SU-DHL-6 (cell line): ENCODE measurements at regions not wholly inside any gene's neighbourhood (a gene's known extent, or its start where the extent isn't known, plus 50 kb on each side); places are given as distances from the start of the nearest gene placed in this dataset.

ENCODE experiments used
- H2AFZ ChIP-seq: fragments of 200-600 bp; sonication (generic); 2 replicates; pipeline ENCODE4 v1.6.1; 2014; ENCODE audit warnings: low read depth, mild to moderate bottlenecking, moderate library complexity, mixed read lengths, antibody characterized with exemption, low read length; ENCODE audit not compliant: severe bottlenecking
- H3F3A ChIP-seq: fragments of 200-600 bp; shearing (Covaris generic); 2 replicates; pipeline ENCODE4 v1.6.0; 2016; ENCODE audit warnings: antibody characterized with exemption, mild to moderate bottlenecking; ENCODE audit not compliant: insufficient read depth
- H3K27ac ChIP-seq: fragments of 200-600 bp; sonication (generic); 2 replicates; pipeline ENCODE4 v1.5.1; 2016; ENCODE audit warnings: low read depth, mild to moderate bottlenecking, low read length, moderate library complexity, mixed read lengths
- H3K27me3 ChIP-seq: fragments of 200-600 bp; sonication (generic), shearing (Covaris generic); 2 replicates; pipeline ENCODE4 v1.6.0; 2014; ENCODE audit warnings: mild to moderate bottlenecking, low read length
- H3K36me3 ChIP-seq: fragments of 200-600 bp; sonication (generic); 2 replicates; pipeline ENCODE4 v1.6.1; 2014; ENCODE audit warnings: mild to moderate bottlenecking, low read length, mixed read lengths
- H3K4me2 ChIP-seq: fragments of 300-600, 200-600 bp; shearing (Covaris generic), sonication (generic); 2 replicates; pipeline ENCODE4 v1.6.0; 2014; ENCODE audit warnings: low read length, low read depth, mild to moderate bottlenecking; ENCODE audit not compliant: poor library complexity, severe bottlenecking
- H3K4me3 ChIP-seq: fragments of 200-600 bp; sonication (generic); 2 replicates; pipeline ENCODE4 v1.5.1; 2014; ENCODE audit warnings: antibody characterized with exemption, low read length, mild to moderate bottlenecking, mixed read lengths; ENCODE audit not compliant: insufficient read depth, poor library complexity, severe bottlenecking
- H3K79me2 ChIP-seq: fragments of 200-600 bp; sonication (generic); 2 replicates; pipeline ENCODE4 v1.6.1; 2014; ENCODE audit warnings: mild to moderate bottlenecking, low read length, moderate library complexity; ENCODE audit not compliant: insufficient read depth
- H3K9ac ChIP-seq: fragments of 200-600 bp; sonication (generic); 2 replicates; pipeline ENCODE4 v1.7.0; 2014; ENCODE audit warnings: mild to moderate bottlenecking, low read length
- H3K9me2 ChIP-seq: fragments of 200-600 bp; sonication (generic); replicated peaks from 2 replicates; pipeline ENCODE4 v1.6.1; 2014; ENCODE audit warnings: low read length; ENCODE audit not compliant: insufficient read depth
- H3K9me3 ChIP-seq: fragments of 200-600 bp; sonication (generic); 2 replicates; pipeline ENCODE4 v1.6.1; 2014; ENCODE audit warnings: low read length, mixed read lengths; ENCODE audit not compliant: insufficient read depth
- H4K20me1 ChIP-seq: fragments of 200-600 bp; sonication (generic); 2 replicates; pipeline ENCODE4 v1.6.1; 2014; ENCODE audit warnings: low read depth, mild to moderate bottlenecking, antibody characterized with exemption, low read length, moderate library complexity, mixed read lengths
- EZH2phosphoT487 ChIP-seq: fragments of 200-600 bp; sonication (generic), shearing (Covaris generic); conservative IDR thresholded peaks from 2 replicates; pipeline ENCODE4 v1.6.1; 2018; ENCODE audit warnings: mild to moderate bottlenecking, antibody characterized with exemption, low read length, moderate library complexity, mixed read lengths
- TF ChIP-seq, protein P1 (sequence below): fragments of 200-600 bp; sonication (generic); IDR thresholded peaks from one replicate; pipeline ENCODE4 v1.5.1; 2017; ENCODE audit warnings: antibody characterized with exemption, mild to moderate bottlenecking, low read length, moderate library complexity; ENCODE audit not compliant: insufficient read depth, poor library complexity, severe bottlenecking

DNA sequence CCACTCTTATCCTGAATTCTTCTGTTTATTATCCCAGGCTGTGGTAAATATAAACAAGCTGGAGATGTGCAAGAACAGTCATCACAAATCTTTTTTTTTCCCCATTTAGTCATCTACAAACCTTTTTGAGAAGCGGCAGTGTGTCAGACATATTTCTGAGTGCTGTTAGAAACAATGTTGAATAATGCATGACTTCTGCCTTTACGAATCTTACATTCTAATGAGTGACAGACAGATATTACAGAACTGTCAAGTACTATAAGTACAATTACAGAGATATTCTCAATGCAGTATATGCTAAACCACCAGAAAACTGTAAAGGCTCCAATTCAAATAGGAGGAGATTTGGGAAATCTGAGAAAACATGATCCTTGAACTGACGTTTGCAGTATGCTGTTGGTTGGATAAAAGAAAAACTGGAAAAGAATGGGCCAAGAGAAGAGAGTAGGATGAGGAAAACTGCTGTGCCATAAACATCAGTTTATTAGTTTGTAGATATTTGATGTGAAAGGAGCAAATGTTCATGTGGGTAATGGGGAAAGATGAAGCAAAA is 379.5 kb upstream of the SLC8A1 start:
- H4K20me1 ChIP-seq = no peaks in the 10 kb centered on the region
- H3K9ac ChIP-seq = no peak overlapping the region
- no peaks in the 10 kb centered on the region for H3K79me2 ChIP-seq
- H2AFZ ChIP-seq = no peak overlapping the region
- H3K36me3 ChIP-seq = no peaks in the 10 kb centered on the region
- H3K9me3 ChIP-seq = no peaks in the 10 kb centered on the region
- no peak overlapping the region for H3K27ac ChIP-seq
- no peak overlapping the region for H3K4me2 ChIP-seq
- no peaks in the 10 kb centered on the region for H3K27me3 ChIP-seq
- no peaks in the 10 kb centered on the region for H3F3A ChIP-seq
- H3K4me3 ChIP-seq = no peak overlapping the region
- H3K9me2 ChIP-seq = no peaks in the 10 kb centered on the region
- TF ChIP-seq EZH2phosphoT487 = no peak
- TF ChIP-seq, protein P1, sequence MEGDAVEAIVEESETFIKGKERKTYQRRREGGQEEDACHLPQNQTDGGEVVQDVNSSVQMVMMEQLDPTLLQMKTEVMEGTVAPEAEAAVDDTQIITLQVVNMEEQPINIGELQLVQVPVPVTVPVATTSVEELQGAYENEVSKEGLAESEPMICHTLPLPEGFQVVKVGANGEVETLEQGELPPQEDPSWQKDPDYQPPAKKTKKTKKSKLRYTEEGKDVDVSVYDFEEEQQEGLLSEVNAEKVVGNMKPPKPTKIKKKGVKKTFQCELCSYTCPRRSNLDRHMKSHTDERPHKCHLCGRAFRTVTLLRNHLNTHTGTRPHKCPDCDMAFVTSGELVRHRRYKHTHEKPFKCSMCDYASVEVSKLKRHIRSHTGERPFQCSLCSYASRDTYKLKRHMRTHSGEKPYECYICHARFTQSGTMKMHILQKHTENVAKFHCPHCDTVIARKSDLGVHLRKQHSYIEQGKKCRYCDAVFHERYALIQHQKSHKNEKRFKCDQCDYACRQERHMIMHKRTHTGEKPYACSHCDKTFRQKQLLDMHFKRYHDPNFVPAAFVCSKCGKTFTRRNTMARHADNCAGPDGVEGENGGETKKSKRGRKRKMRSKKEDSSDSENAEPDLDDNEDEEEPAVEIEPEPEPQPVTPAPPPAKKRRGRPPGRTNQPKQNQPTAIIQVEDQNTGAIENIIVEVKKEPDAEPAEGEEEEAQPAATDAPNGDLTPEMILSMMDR = no peak

DNA sequence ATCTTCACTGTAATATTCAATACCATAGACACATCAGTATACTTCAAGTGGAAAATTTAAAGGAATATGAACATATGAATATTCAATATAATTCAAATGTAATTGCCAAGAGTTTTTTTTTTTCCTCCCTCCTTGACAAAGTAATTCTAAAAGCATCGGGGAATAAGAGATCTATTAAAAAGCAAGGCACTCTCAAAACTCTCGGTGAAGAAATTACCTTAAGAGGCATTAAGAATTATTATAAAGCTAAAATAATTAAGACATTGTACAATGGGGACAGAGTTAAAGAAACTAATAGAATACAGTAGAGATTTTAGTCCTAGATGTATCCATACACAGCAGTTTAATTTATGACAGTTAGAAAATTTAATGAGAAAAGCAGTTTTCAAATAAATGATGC is 390.0 kb upstream of the SLC8A1 start:
- Histone ChIP-seq H3K4me3 (no peak overlapping the region), H2AFZ (no peak overlapping the region), H3K27ac (no peak overlapping the region), H3F3A (no peaks in the 10 kb centered on the region), H3K9me2 (no peaks in the 10 kb centered on the region), H4K20me1 (no peaks in the 10 kb centered on the region), H3K4me2 (no peak overlapping the region), H3K79me2 (no peaks in the 10 kb centered on the region), H3K9ac (no peak overlapping the region), H3K27me3 (no peaks in the 10 kb centered on the region), H3K36me3 (no peaks in the 10 kb centered on the region), H3K9me3 (no peaks in the 10 kb centered on the region)
- TF ChIP-seq, protein P1 = no peak
- TF ChIP-seq EZH2phosphoT487 = no peak

DNA sequence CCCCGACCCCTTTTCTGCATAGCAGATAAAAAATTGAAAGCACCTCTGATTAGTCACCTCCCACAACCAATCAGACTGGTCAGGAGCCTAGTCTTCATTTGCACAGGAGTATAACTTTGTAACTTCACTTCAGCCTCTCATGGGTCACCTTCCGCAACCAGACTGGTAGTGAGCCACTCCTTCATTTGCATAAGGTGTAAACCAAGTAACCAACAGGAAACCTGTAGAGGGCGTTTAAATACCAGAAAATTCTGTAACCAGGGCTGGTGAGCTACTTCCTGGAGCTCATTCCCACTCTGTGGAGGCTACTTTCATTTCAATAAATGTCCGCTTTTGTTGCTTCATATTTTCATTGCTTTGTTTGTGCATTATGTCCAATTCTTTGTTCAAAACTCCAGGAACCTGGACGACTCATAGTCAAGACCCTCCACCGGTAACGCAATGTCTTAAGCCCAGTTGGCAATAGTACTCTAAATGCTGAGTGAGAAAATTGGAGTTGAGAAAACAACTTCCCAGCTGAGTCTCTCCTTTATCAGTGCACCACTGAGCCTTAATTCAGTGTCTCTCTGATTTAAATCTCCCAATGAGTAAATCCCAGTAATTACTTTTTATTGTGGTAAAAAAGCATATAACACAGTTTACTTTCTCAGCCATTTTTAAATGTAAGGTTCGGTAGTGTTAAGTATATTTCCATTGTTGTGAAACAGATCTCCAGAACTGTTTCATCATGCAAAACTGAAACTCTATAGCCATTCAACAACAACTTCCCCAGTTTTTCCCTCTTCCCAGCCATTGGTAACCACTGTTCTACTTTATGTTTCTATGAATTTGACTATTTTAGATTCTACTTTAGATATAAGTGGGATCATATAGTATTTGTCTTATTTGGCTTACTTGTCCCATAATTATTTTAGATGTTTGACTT is 392.7 kb upstream of the SLC8A1 start:
- H3K79me2 ChIP-seq = no peaks in the 10 kb centered on the region
- H3K9me3 ChIP-seq = no peaks in the 10 kb centered on the region
- no peaks in the 10 kb centered on the region for H3K27me3 ChIP-seq
- no peak for TF ChIP-seq EZH2phosphoT487
- H3K36me3 ChIP-seq = no peaks in the 10 kb centered on the region
- H3K27ac ChIP-seq = no peak overlapping the region
- H3K4me3 ChIP-seq = no peak overlapping the region
- no peaks in the 10 kb centered on the region for H3K9me2 ChIP-seq
- no peak overlapping the region for H3K4me2 ChIP-seq
- no peaks in the 10 kb centered on the region for H4K20me1 ChIP-seq
- no peak overlapping the region for H2AFZ ChIP-seq
- H3F3A ChIP-seq = no peaks in the 10 kb centered on the region
- H3K9ac ChIP-seq = no peak overlapping the region

DNA sequence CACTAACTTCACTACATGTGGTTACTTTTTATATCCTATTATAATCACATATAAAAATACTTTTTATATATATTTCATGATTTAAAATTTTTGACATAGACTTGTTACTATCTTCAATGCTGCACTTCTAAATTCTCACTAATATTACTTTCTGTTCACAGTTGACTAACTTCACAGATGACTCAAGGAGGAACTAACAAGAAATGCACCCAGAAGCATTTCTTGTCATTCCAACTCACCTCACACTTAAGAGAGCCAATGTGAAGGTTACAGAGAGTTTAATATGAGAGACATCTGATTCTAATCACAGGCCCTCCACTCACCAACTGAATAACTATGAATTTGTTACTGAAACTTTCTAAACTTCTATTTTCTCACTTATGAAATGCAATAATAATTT is 399.8 kb upstream of the SLC8A1 start:
- H3K36me3 ChIP-seq = no peaks in the 10 kb centered on the region
- H2AFZ ChIP-seq = no peak overlapping the region
- TF ChIP-seq, protein P1 = no peak
- no peak for TF ChIP-seq EZH2phosphoT487
- H4K20me1 ChIP-seq = no peaks in the 10 kb centered on the region
- H3F3A ChIP-seq = no peaks in the 10 kb centered on the region
- no peaks in the 10 kb centered on the region for H3K9me3 ChIP-seq
- H3K4me3 ChIP-seq = no peak overlapping the region
- H3K9ac ChIP-seq = no peak overlapping the region
- no peaks in the 10 kb centered on the region for H3K79me2 ChIP-seq
- H3K27me3 ChIP-seq = no peaks in the 10 kb centered on the region
- no peaks in the 10 kb centered on the region for H3K9me2 ChIP-seq
- H3K4me2 ChIP-seq = no peak overlapping the region
- no peak overlapping the region for H3K27ac ChIP-seq
